ENCODE measurements at regions not wholly inside any gene's neighbourhood (a gene's known extent, or its start where the extent isn't known, plus 50 kb on each side); places are given as distances from the start of the nearest gene placed in this dataset.
"Not testable (repeated sequence)": the region's sequence is repeated elsewhere in the genome, so short reads cannot be mapped to it uniquely, and the experiment has no call there.

GRCh38 chr12:82596483-82596882 is 90.2 kb upstream of the TMTC2 start:
- no peak for TF ChIP-seq CTCF (IDR thresholded peaks at IDR 0.05)
- TF ChIP-seq POLR2A (IDR thresholded peaks at IDR 0.05) = no peak
- no peaks in the 10 kb centered on the region for H3K9me3 ChIP-seq
- H3K4me3 ChIP-seq = no peak overlapping the region
- no peak for DNase-seq
- H3K27me3 ChIP-seq = no peaks in the 10 kb centered on the region
- H3K27ac ChIP-seq = no peak overlapping the region
- no peaks in the 10 kb centered on the region for H3K4me1 ChIP-seq
- 83 to 87% methylated on average over 1 of the region's 1 CpG for WGBS, 2 donors
- H3K36me3 ChIP-seq (ENCODE audit: low read depth, missing control alignments) = no peaks in the 10 kb centered on the region
- intact Hi-C loops (cut with DNase I; ENCODE audit: low total_unique reads) = no loop called here

- Histone ChIP-seq H3K9me3 (no peaks in the 10 kb centered on the region), H3K4me3 (no peak overlapping the region), H3K4me1 (no peaks in the 10 kb centered on the region), H3K36me3 (ENCODE audit: low read depth, missing control alignments) (no peaks in the 10 kb centered on the region), H3K27me3 (no peaks in the 10 kb centered on the region), H3K27ac (no peak overlapping the region)
- intact Hi-C loops (cut with DNase I; ENCODE audit: low total_unique reads) = no loop called here
- TF ChIP-seq POLR2A (IDR thresholded peaks at IDR 0.05) = no peak
- no peak for TF ChIP-seq CTCF (IDR thresholded peaks at IDR 0.05)
- no peak for DNase-seq
Measured at GRCh38 chr12:82600379-82600778, 86.3 kb upstream of the TMTC2 start.

- intact Hi-C loops (cut with DNase I; ENCODE audit: low total_unique reads); H3K27me3 ChIP-seq; H3K36me3 ChIP-seq (ENCODE audit: low read depth, missing control alignments): not testable (repeated sequence)
Measured at GRCh38 chr12:82603647-82604046, 83.1 kb upstream of the TMTC2 start.

GRCh38 chr12:82605115-82605514 is 81.6 kb upstream of the TMTC2 start:
- intact Hi-C loops (cut with DNase I; ENCODE audit: low total_unique reads) = no loop called here
- Histone ChIP-seq H3K4me1 (no peaks in the 10 kb centered on the region), H3K27me3 (no peaks in the 10 kb centered on the region), H3K27ac (no peak overlapping the region), H3K9me3 (no peaks in the 10 kb centered on the region), H3K36me3 (ENCODE audit: low read depth, missing control alignments) (no peaks in the 10 kb centered on the region), H3K4me3 (no peak overlapping the region)
- no peak for DNase-seq
- TF ChIP-seq CTCF (IDR thresholded peaks at IDR 0.05) (no peak), POLR2A (IDR thresholded peaks at IDR 0.05) (no peak)

More at GRCh38 chr12:82603647-82604046, 83.1 kb upstream of the TMTC2 start:
- not testable (repeated sequence) for H3K9me3 ChIP-seq, H3K4me1 ChIP-seq, H3K27ac ChIP-seq, DNase-seq, H3K4me3 ChIP-seq

GRCh38 chr12:82608706-82609105 is 78.0 kb upstream of the TMTC2 start:
- Histone ChIP-seq H3K27ac (no peak overlapping the region), H3K4me1 (no peaks in the 10 kb centered on the region), H3K36me3 (ENCODE audit: low read depth, missing control alignments) (no peaks in the 10 kb centered on the region), H3K4me3 (no peak overlapping the region), H3K9me3 (no peaks in the 10 kb centered on the region), H3K27me3 (no peaks in the 10 kb centered on the region)
- intact Hi-C loops (cut with DNase I; ENCODE audit: low total_unique reads) = no loop called here
- no peak for TF ChIP-seq POLR2A (IDR thresholded peaks at IDR 0.05)
- TF ChIP-seq CTCF (IDR thresholded peaks at IDR 0.05) = no peak
- 81 to 93% methylated on average over 1 of the region's 1 CpG for WGBS, 2 donors
- no peak for DNase-seq
